Muscle layer of colon (tissue), 2 donors: ENCODE measurements at regions not wholly inside any gene's neighbourhood (a gene's known extent, or its start where the extent isn't known, plus 50 kb on each side); places are given as distances from the start of the nearest gene placed in this dataset.

Experiments
- H3K27ac ChIP-seq: one replicate; pipeline ENCODE4 v1.7.0; 2013; ENCODE audit warnings: low read depth, mild to moderate bottlenecking, low read length, moderate library complexity
- H3K27me3 ChIP-seq, 2 donors: one replicate each; pipeline ENCODE4 v1.7.0; 2013; ENCODE audit warnings: low read length in 2 of 2, mild to moderate bottlenecking in 2 of 2; ENCODE audit not compliant: insufficient read depth in 2 of 2, control insufficient read depth in 1 of 2
- H3K36me3 ChIP-seq: one replicate; pipeline ENCODE4 v1.7.0; 2013; ENCODE audit warnings: mild to moderate bottlenecking, low read length; ENCODE audit not compliant: insufficient read depth
- H3K4me1 ChIP-seq: one replicate; pipeline ENCODE4 v1.7.0; 2013; ENCODE audit warnings: mild to moderate bottlenecking, low read length; ENCODE audit not compliant: insufficient read depth
- H3K4me3 ChIP-seq, 2 donors: one replicate each; pipeline ENCODE4 v1.7.0; 2013; ENCODE audit warnings: low read length in 2 of 2, low read depth in 1 of 2, mild to moderate bottlenecking in 1 of 2, moderate library complexity in 1 of 2
- H3K9ac ChIP-seq: one replicate; pipeline ENCODE4 v1.7.0; 2013; ENCODE audit warnings: low read length
- H3K9me3 ChIP-seq: one replicate; pipeline ENCODE4 v1.7.0; 2013; ENCODE audit warnings: mild to moderate bottlenecking, low read length
- donor health status: abdominal sarcoma.
- donor health status: Adenocarcinoma of cecum.

DNA sequence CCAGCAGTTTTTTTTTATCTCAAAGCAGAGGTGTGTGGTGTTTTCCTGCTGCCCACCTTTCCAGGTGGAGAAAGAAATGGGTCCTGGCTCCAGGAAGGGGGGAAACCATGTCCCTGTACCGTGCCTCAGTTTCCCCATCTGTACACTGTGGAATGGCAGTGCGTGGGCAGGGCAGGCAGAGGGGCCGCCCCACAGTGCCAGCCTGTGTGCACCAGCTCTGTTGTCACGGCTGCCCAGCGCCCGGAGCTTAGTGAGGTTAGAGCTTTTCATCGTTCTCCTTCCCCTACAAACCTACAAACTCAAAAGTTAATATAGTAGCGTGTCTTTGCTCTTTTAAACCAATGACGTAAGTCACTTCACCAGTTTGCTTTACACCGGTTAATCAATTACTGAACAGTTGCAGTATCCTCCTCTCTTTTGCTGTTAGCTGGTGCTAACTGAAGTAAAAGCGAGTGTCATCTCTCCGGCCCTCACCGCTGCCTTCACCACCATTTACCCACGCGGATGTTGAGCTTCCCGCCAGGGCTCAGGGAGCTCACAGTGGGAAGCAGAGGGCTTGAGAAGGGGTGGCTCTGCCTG is 114.8 kb upstream of the ADRA2C start:
- H3K9me3 ChIP-seq: no peaks in the 10 kb centered on the region
- H3K27ac ChIP-seq: no peak overlapping the region
- no peak overlapping the region for H3K9ac ChIP-seq
- H3K4me1 ChIP-seq: no peaks in the 10 kb centered on the region
- no peaks in the 10 kb centered on the region for H3K36me3 ChIP-seq
- H3K4me3 ChIP-seq: no peak overlapping the region
- peaks cover 0 to 31% of the 10 kb centered on the region in 2 donors for H3K27me3 ChIP-seq

DNA sequence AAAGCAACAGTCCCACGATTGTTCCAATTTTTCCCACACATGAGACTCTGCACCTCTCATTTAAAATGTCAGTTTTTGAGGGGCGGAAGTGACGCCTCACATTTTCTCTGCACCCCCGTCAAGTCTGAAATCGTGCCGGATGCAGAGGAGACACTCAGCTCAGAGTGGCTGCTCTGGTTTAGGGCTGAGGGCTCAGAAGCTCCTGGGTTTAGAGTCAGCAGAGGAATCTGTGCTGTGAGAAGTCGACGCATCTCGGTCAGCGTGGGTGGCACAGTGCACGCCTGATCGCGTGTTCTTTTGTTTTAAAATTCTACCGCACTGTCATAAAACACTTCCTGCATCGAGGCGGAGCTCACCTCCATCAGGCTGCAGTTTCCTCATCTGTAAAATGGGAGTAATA is 116.7 kb upstream of the ADRA2C start:
- Histone ChIP-seq H3K27ac (no peak overlapping the region), H3K4me1 (no peaks in the 10 kb centered on the region), H3K27me3 (peaks cover 0 to 22% of the 10 kb centered on the region in 2 donors), H3K9ac (no peak overlapping the region), H3K36me3 (no peaks in the 10 kb centered on the region), H3K9me3 (no peaks in the 10 kb centered on the region), H3K4me3 (no peak overlapping the region)

DNA sequence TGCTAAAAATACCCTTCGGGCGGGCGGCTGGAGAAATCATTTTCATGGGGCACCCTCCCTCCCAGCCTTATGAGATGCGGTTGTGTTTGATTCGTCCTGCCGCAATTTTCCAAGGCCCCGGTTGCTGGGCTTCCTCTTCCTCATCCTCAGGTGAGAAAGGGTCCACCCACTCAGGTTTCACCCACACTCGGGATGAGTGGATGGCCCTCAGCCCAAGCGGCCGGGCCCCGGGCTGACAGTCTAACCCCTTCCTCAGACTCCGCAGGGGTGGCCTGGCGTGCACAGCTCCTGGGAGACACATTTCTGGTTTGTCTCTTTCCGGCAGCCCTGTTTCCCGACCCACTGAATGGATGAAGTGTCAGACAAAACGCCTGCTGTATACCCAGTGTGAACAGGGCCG is 116.5 kb upstream of the LRPAP1 start:
- H3K36me3 ChIP-seq: no peaks in the 10 kb centered on the region
- H3K4me1 ChIP-seq: no peaks in the 10 kb centered on the region
- H3K9ac ChIP-seq: no peak overlapping the region
- H3K4me3 ChIP-seq: no peak overlapping the region
- H3K27me3 ChIP-seq: peaks cover 0 to 14% of the 10 kb centered on the region in 2 donors
- H3K27ac ChIP-seq: no peak overlapping the region
- H3K9me3 ChIP-seq: no peaks in the 10 kb centered on the region

DNA sequence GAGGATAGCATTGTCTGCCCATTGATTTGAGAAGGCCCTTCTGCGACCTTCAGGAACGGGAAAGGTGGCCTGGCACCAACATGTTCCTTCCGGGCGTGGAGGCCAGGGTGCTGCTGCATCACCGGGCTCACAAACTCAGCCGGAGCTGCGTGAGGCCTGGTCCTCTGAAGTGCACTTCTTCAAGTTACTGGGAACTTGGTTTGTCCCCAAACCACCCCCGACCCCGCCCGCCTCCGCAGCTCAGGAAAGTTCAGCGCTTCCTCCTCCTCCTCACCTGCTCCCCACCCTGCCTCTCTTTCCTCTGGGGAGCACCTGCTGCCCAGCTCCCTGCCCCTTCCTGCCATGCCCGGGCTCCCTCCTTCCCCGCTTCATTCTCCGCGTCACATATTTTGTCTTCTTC is 116.0 kb upstream of the LRPAP1 start:
- Histone ChIP-seq H3K4me1 (no peaks in the 10 kb centered on the region), H3K9ac (no peak overlapping the region), H3K9me3 (no peaks in the 10 kb centered on the region), H3K4me3 (no peak overlapping the region), H3K36me3 (no peaks in the 10 kb centered on the region), H3K27ac (no peak overlapping the region), H3K27me3 (peaks cover 0 to 9% of the 10 kb centered on the region in 2 donors)

DNA sequence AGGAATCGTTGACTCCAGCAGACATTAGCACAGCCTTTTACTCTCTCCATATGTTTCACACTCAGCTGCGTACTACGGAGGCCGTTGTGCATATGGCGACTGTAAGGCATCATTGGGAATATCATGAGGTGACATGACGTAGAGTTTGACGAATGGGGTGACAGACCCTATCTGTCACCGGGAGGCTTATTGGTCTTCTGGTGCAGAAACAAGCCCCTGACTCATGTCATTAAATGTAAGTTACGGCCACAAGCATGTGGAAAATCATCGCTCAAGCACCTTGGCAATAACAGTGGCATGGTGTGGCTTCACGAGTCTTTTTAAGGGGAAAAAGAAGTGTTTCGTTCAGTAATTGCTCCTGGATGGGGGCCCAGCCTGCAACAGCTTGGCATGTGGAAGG is 115.2 kb upstream of the LRPAP1 start:
- Histone ChIP-seq H3K27ac (no peak overlapping the region), H3K4me3 (no peak overlapping the region), H3K9ac (no peak overlapping the region), H3K4me1 (no peaks in the 10 kb centered on the region), H3K9me3 (no peaks in the 10 kb centered on the region), H3K27me3 (peaks cover 0 to 4% of the 10 kb centered on the region in 2 donors), H3K36me3 (no peaks in the 10 kb centered on the region)

DNA sequence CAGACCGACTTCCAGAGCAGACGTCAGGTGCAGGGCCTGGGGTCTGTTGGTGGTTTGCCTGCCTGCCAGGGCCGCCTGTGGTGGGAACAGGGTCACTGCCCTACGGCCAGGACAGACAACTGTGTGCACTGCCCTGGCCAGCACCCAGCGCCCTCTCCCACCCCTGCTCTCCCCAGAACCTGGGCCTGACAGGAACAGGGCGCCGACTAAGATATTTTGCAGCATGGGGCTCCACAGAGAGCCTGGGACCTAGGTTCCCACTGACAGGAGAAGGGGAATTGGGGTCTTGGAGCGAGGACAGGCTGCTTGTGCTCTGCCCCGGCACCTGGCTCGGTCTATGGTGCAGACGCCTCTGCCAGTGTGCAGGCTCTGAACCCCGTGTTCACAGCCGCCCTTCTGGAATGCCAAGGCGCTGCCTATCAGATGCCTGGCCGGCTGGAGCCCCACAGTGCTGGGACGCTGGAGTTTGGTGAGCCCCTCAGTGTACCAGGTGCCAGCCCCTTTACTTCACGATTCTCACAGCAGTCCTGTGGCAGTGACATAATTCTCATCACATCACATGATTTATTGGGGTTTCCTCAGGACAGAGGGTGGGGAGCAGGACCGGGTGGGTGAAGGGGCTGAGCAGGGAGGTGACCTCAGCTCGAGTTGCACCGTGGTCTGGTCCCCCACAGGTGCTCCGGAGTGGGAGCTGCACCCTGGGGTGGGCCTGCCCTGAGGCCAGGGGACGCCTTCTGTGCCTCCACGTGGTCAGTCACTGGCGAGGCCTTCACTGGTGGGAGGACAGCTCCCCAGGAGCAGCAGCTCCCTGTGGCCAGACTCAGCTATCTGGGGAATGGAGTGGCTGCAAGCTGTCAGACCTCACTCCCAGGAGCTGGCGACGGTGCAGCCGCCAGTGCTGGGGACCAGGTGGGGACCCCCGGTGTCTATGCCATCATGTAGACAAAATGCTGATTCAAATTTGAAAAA is 113.8 kb upstream of the LRPAP1 start:
- Histone ChIP-seq H3K4me3 (no peak overlapping the region), H3K36me3 (no peaks in the 10 kb centered on the region), H3K27me3 (peaks cover 0 to under 1% of the 10 kb centered on the region in 2 donors), H3K9ac (no peak overlapping the region), H3K27ac (no peak overlapping the region), H3K4me1 (no peaks in the 10 kb centered on the region), H3K9me3 (no peaks in the 10 kb centered on the region)

DNA sequence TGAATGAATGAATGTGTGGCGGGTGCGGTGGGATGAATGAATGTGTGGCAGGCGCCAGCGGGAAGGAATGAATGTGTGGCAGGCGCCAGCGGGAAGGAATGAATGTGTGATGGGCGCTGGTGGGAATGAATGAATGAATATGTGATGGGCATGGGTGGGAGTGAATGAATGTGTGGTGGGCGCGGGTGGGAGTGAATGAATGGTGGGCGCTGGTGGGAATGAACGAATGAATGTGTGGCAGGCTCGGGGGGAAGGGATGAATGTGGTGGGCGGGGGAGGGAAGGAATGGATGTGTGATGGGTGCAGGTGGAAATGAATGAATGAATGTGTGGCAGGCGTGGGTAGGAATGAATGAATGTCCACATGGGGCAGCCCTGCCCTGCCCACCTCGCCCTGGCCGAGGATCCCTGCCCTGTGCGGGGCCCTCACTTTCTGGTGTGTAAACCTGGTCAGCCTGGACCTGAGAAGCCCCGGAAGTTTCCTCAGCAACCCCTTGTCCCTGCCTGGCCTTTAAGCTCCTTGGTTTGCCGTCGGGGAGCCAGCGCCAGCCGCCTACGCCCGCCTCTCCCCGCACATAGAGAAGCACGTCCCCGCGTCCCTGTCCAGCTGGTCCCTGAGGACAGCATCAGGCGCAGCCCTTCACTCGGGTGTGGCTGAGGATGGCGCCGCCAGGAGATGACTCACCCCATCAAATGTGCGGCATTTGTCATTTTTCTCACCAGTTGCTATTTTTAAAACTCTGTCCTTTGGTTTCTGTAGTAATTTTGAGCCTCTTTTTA is 112.8 kb upstream of the LRPAP1 start:
- Histone ChIP-seq H3K9ac (no peak overlapping the region), H3K4me1 (no peaks in the 10 kb centered on the region), H3K27ac (no peak overlapping the region), H3K4me3 (no peak overlapping the region), H3K27me3 (no peaks in the 10 kb centered on the region), H3K36me3 (no peaks in the 10 kb centered on the region), H3K9me3 (no peaks in the 10 kb centered on the region)

DNA sequence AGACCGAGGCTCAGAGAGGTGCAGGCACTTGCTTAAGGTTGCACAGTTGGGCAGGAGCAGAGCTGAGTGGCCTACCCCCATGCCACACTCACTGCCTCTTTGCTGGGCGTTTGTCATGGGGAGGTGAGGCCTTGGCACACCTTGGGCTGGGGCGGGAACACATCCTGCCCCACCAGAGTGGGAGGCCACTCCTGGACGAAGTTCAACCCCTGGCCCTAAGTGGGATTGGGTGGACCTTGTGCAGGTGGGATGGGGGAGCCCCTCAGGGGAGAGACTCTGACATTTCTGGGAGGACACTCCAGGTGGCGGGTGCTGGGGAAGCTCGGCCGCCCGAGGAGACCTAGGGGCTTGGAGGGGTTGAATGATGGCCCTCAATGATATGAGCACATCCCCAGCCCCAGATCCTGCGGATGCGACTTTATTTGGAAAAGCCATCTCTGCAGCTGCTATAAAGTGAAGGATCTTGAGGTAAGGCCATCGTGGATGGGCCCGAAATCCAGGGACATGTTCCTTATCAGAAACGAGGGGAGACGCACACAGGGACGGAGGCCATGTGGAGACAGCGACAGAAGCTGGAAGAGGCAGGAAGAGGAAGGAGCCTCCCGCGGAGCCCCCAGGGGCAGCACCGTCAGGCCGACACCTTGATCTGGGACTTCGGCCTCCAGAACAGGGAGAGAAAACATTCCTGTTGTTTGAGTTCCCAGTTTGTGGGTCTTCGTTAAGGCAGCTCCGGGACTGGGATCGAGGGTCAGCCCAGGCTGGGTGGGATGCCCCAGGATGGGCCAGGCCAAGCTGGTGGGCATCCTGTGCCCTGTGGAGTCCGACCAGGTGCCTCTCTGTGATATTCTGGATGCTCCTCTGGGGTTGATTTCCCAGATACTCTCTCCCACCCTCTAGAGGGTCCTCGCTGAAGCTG is 111.6 kb upstream of the LRPAP1 start:
- H3K27ac ChIP-seq: no peak overlapping the region

DNA sequence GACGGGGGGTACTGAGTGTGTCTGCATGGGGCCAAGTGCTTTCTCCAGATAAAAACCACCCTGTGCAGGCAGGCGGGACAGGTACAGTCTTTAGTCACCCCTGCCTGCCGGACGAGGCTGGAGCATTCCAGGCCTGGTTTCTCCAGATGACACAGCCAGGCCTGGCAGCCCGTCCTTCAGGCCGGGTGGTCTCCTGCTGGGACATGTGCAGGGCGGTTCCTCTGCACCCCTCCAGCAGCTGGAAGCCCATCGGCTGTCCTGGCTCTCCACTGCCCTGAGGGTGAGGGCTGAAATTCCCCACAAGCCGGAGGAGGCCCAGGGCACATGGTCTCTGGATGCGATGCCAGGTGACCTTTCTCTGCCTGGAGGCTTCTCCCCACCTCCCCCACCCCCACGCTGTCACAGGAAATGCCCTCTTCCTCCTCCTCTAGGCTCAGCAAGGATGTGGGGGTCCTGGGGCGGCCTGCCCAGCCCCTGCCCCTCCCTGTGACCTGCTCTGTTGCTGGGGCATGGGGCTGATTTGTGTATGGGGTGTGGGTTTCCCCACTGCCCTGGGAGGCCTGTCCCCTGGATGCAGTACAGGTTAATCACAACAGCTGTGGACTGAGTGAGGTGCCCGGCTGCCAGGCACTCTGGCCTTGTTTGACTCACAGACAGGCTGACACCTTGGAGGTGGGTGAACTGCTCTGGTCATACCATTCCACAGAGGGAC is 110.7 kb upstream of the LRPAP1 start:
- no peaks in the 10 kb centered on the region for H3K36me3 ChIP-seq
- no peaks in the 10 kb centered on the region for H3K27me3 ChIP-seq
- H3K9ac ChIP-seq: no peak overlapping the region
- no peak overlapping the region for H3K4me3 ChIP-seq
- H3K4me1 ChIP-seq: no peaks in the 10 kb centered on the region
- H3K27ac ChIP-seq: no peak overlapping the region
- H3K9me3 ChIP-seq: no peaks in the 10 kb centered on the region

More for the DNA sequence above, 111.6 kb upstream of the LRPAP1 start:
- Histone ChIP-seq H3K27me3 (no peaks in the 10 kb centered on the region), H3K36me3 (no peaks in the 10 kb centered on the region), H3K9ac (no peak overlapping the region), H3K4me1 (no peaks in the 10 kb centered on the region), H3K4me3 (no peak overlapping the region), H3K9me3 (no peaks in the 10 kb centered on the region)

DNA sequence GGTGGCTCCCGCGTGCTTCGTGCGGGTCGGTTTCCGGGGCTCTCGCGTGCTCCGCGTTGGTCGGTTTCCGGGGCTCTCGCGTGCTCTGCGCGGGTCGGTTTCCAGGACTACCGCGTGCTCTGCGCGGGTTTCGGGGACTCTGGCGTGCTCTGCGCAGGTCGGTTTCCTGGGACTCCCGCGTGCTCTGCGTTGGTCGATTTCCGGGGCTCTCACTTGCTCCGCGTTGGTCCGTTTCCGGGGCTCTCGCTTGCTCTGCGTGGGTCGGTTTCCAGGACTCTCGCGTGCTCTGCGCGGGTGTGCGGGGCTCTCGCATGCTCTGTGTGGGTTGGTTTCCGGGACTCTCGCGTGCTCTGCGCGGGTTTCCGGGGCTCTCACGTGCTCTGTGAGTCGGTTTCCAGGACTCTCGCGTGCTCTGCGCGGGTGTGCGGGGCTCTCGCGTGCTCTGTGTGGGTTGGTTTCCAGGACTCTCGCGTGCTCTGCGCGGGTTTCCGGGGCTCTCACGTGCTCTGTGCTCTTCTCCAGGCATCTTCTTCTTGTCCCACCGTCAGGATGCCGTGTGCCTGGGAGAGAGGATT is 109.9 kb upstream of the LRPAP1 start:
- no peaks in the 10 kb centered on the region for H3K9me3 ChIP-seq
- no peaks in the 10 kb centered on the region for H3K36me3 ChIP-seq
- H3K27ac ChIP-seq: no peak overlapping the region
- no peaks in the 10 kb centered on the region for H3K4me1 ChIP-seq
- H3K27me3 ChIP-seq: no peaks in the 10 kb centered on the region
- no peak overlapping the region for H3K9ac ChIP-seq
- no peak overlapping the region for H3K4me3 ChIP-seq
